HL-60 (cell line): ENCODE measurements at regions not wholly inside any gene's neighbourhood (a gene's known extent, or its start where the extent isn't known, plus 50 kb on each side); places are given as distances from the start of the nearest gene placed in this dataset.

Source experiments
- DNase-seq, 2 experiments: peaks; one replicate each; pipeline ENCODE4 v3.0.0-alpha.2; 2010 to 2020; ENCODE audit warnings: low read depth in 1 of 2, low spot score in 1 of 2
- H3K27ac ChIP-seq: fragments of 250-450 bp; sonication (Bioruptor Pico); replicated peaks from 2 replicates; pipeline ENCODE4 v1.5.1; 2020; ENCODE audit warnings: mild to moderate bottlenecking, moderate library complexity
- H3K27me3 ChIP-seq: fragments of 250-450 bp; sonication (Bioruptor Pico); 2 replicates; pipeline ENCODE4 v1.5.1; 2021; ENCODE audit warnings: mild to moderate bottlenecking, moderate library complexity; ENCODE audit not compliant: insufficient read depth, poor library complexity, severe bottlenecking
- H3K4me3 ChIP-seq: replicated peaks from 2 replicates; pipeline ENCODE4 v1.5.1; 2011; ENCODE audit warnings: mild to moderate bottlenecking, control low read depth, low read length; ENCODE audit not compliant: insufficient read depth
- CTCF ChIP-seq: IDR thresholded peaks from one replicate; pipeline ENCODE4 v1.5.1; 2011; ENCODE audit warnings: low read length, control low read depth, inconsistent platforms; ENCODE audit not compliant: insufficient read depth
- GABPA ChIP-seq: IDR thresholded peaks from 2 replicates; pipeline ENCODE4 v1.6.1; 2012; ENCODE audit warnings: low read depth
- POLR2AphosphoS5 ChIP-seq: IDR thresholded peaks from 2 replicates; pipeline ENCODE4 v1.6.1; 2012; ENCODE audit warnings: low read depth
- REST ChIP-seq: IDR thresholded peaks from 2 replicates; pipeline ENCODE4 v1.6.1; 2012; ENCODE audit warnings: low read depth; ENCODE audit not compliant: insufficient replicate concordance
- SPI1 ChIP-seq: IDR thresholded peaks from 2 replicates; pipeline ENCODE4 v1.6.1; 2012; ENCODE audit warnings: low read depth, mild to moderate bottlenecking, borderline replicate concordance

GRCh38 chr3:126262227-126262626, 81.8 kb upstream of the ALDH1L1 start:
- no peak for TF ChIP-seq POLR2AphosphoS5
- TF ChIP-seq CTCF, result no peak
- TF ChIP-seq SPI1, result no peak
- TF ChIP-seq REST, result no peak
- no peak for TF ChIP-seq GABPA
- no peak for DNase-seq
- no peak overlapping the region for H3K4me3 ChIP-seq
- H3K27ac ChIP-seq, result no peak overlapping the region
- peaks cover 2% of the 10 kb centered on the region for H3K27me3 ChIP-seq

GRCh38 chr3:126261037-126261436, 80.7 kb upstream of the ALDH1L1 start:
- no peak overlapping the region for H3K27ac ChIP-seq
- peaks cover 2% of the 10 kb centered on the region for H3K27me3 ChIP-seq
- TF ChIP-seq REST (no peak), SPI1 (no peak), CTCF (no peak), GABPA (no peak), POLR2AphosphoS5 (no peak)
- H3K4me3 ChIP-seq, result no peak overlapping the region
- peak; percentile 66 to 89 for DNase-seq

GRCh38 chr3:126259411-126260391, 79.3 kb upstream of the ALDH1L1 start:
- H3K27ac ChIP-seq, result no peak overlapping the region
- H3K4me3 ChIP-seq, result no peak overlapping the region
- DNase-seq, result peak in 1 of 2 experiments; percentile 61
- TF ChIP-seq GABPA, result no peak
- no peak for TF ChIP-seq REST
- TF ChIP-seq CTCF, result no peak
- TF ChIP-seq POLR2AphosphoS5, result no peak
- no peak for TF ChIP-seq SPI1
- no peaks in the 10 kb centered on the region for H3K27me3 ChIP-seq
